ENCODE measurements at regions not wholly inside any gene's neighbourhood (a gene's known extent, or its start where the extent isn't known, plus 50 kb on each side); places are given as distances from the start of the nearest gene placed in this dataset.

GRCh38 chr12:61857968-61858367 is 402.2 kb upstream of the USP15 start:
- no peak for DNase-seq

GRCh38 chr12:61860451-61860850 is 399.8 kb upstream of the USP15 start:
- DNase-seq, result no peak

- no peak for DNase-seq
These were observed 397.2 kb upstream of the USP15 start for GRCh38 chr12:61862986-61863385.

GRCh38 chr12:61863811-61864210 is 396.4 kb upstream of the USP15 start:
- no peak for DNase-seq

GRCh38 chr12:61869796-61870195 is 390.4 kb upstream of the USP15 start:
- DNase-seq, result no peak

GRCh38 chr12:61870658-61871484 is 389.3 kb upstream of the USP15 start:
- DNase-seq, result peak; percentile 47

GRCh38 chr12:61871485-61871810 is 388.8 kb upstream of the USP15 start:
- no peak for DNase-seq

- no peak for DNase-seq
These were observed 381.0 kb upstream of the USP15 start for GRCh38 chr12:61879229-61879628.

- DNase-seq, result no peak
These were observed 380.0 kb upstream of the USP15 start for GRCh38 chr12:61880186-61880585.

- DNase-seq, result no peak
These were observed 368.6 kb upstream of the USP15 start for GRCh38 chr12:61891632-61892031.

GRCh38 chr12:61894168-61894567 is 366.0 kb upstream of the USP15 start:
- DNase-seq, result no peak

- no peak for DNase-seq
These were observed 363.8 kb upstream of the USP15 start for GRCh38 chr12:61896436-61896835.

- DNase-seq, result no peak
These were observed 357.8 kb upstream of the USP15 start for GRCh38 chr12:61902403-61902802.

GRCh38 chr12:61911113-61911512 is 349.1 kb upstream of the USP15 start:
- no peak for DNase-seq

GRCh38 chr12:61915420-61915819 is 344.8 kb upstream of the USP15 start:
- DNase-seq, result no peak

GRCh38 chr12:61916831-61917230 is 343.4 kb upstream of the USP15 start:
- no peak for DNase-seq

- no peak for DNase-seq
These were observed 340.5 kb upstream of the USP15 start for GRCh38 chr12:61919686-61920085.

- DNase-seq, result no peak
These were observed 340.0 kb upstream of the USP15 start for GRCh38 chr12:61920230-61920629.

GRCh38 chr12:61923152-61923551 is 337.1 kb upstream of the USP15 start:
- DNase-seq, result no peak

GRCh38 chr12:61934564-61934963 is 325.6 kb upstream of the USP15 start:
- no peak for DNase-seq

GRCh38 chr12:61939977-61940376 is 320.2 kb upstream of the USP15 start:
- DNase-seq, result no peak

- DNase-seq, result no peak
These were observed 303.7 kb upstream of the USP15 start for GRCh38 chr12:61956545-61956944.

- no peak for DNase-seq
These were observed 285.7 kb upstream of the USP15 start for GRCh38 chr12:61974461-61974860.

GRCh38 chr12:61985830-61986229 is 274.4 kb upstream of the USP15 start:
- no peak for DNase-seq

GRCh38 chr12:61987173-61987572 is 273.0 kb upstream of the USP15 start:
- DNase-seq, result no peak
